Dermis microvascular lymphatic vessel endothelial cell (primary cell): ENCODE measurements at regions not wholly inside any gene's neighbourhood (a gene's known extent, or its start where the extent isn't known, plus 50 kb on each side); places are given as distances from the start of the nearest gene placed in this dataset.

Experiments
- DNase-seq, 2 donors: peaks; one replicate each; pipeline versions ENCODE4 v3.0.0 to v3.0.0-alpha.2; 2010; ENCODE audit warnings: low read depth in 2 of 2

GRCh38 chr12:34394211-34395055 is 372.1 kb downstream of the ALG10 start:
- no peak for DNase-seq

DNA sequence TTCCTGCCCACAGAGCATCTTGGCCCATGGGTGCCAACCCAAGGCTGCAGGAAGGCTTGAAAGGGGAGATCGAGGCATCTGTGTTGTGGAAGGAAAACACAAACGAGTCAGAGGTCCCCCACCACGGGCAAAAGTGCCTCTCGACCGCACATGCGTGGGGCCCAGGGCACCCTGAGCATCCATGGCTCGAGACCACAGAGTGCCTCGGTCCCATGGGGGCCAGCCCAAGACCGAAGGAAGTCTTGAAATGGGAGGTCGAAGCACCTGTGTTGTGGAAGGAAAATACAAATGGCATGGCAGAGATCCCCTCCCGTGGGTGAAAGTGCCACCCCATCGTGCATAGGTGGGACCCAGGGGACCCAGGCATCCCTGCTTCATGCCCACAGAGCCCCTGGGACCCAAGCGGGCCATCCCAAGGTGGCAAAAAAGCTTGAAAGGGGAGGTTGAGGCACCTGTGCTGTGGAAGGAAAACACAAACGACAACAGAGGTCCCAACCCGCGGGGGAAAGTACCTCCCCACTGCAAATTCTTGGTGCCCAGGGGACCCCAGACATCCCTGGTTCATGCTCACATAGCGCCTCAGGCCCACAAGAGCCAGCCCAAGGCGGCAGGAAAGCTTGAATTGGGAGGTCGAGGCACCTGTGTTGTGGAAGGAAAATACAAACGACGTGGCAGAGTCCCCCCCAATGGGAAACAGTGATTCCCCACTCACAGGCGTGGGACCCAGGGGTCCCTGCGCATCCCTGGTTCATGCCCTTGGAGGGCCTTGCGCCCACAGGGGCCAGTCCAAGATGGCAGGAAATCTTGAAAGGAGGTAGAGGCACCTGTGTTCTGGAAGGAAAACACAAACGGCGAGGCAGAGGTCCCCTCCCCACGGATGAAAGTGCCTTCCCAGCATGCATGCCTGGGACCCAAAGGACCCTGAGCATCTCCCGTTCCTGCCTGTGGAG is 373.0 kb downstream of the ALG10 start:
- DNase-seq = no peak

DNA sequence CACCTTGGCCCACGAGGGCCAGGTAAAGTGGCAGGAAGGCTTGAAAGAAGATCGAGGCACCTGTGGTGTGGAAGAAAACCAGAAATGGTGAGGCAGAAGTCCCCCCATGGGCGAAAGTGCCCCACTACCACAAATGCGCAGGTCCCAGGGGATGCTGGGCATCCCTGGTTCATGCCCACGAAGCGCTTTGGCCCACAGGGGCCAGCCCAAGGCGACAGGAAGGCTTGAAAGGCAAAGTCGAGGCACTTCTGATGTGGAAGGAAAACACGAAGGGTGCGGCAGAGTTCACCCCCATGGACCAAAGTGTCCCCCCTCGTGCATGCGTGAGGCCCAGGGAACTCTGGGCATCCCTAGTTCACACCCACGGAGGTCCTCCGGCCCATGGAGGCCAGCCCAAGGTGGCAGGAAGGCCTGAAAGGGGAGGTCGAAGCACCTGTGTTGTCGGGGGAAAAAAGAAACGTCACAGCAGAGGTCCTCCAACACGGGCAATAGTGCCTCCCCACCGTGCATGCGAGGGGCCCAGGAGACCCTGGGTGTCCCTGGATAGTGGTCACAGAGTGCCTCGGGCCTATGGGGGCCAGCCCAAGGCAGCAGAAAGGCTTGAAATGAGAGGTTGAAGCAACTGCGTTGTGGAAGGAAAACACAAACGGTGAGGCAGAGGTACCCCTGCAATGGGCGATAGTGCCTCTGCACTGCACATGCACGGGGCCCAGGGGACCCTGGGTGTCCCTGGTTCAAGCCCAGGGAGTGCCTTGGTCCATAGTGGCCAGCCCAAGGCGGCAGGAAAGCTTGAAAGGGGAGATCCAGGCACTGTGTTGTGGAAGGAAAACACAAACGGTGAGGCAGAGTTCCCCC is 373.9 kb downstream of the ALG10 start:
- DNase-seq = no peak

DNA sequence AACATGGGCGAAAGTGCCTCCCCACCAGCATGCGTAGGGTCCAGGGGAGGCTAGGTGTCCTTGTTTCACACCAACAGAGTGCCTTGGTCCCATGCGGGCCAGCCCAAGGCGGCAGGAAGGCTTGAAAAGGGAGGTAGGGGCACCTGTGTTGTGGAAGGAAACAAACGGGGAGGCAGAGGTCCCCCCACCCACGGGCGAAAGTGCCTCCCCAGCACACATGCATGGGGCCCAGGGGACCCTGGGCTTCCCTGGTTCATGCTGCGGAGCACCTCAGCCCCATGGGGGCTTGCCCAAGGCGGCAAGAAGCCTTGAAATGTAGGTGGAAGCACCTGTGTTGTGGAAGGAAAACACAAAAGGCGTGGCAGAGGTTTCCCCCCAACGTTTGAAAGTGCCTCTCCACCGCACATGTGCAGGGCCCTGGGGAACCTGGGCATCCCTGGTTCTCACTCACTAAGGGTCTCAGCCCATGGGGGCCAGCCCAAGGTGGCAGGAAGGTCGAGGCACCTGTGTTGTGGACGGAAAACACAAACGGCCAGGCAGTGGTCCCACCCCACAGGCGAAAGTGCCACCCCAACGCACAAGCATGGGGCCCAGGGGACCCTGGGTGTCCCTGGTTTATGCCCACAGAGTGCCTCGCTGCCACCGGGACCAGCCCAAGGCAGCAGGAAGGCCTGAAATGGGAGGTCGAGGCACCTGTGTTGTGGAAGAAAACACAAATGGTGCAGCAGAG is 374.7 kb downstream of the ALG10 start:
- DNase-seq = no peak

DNA sequence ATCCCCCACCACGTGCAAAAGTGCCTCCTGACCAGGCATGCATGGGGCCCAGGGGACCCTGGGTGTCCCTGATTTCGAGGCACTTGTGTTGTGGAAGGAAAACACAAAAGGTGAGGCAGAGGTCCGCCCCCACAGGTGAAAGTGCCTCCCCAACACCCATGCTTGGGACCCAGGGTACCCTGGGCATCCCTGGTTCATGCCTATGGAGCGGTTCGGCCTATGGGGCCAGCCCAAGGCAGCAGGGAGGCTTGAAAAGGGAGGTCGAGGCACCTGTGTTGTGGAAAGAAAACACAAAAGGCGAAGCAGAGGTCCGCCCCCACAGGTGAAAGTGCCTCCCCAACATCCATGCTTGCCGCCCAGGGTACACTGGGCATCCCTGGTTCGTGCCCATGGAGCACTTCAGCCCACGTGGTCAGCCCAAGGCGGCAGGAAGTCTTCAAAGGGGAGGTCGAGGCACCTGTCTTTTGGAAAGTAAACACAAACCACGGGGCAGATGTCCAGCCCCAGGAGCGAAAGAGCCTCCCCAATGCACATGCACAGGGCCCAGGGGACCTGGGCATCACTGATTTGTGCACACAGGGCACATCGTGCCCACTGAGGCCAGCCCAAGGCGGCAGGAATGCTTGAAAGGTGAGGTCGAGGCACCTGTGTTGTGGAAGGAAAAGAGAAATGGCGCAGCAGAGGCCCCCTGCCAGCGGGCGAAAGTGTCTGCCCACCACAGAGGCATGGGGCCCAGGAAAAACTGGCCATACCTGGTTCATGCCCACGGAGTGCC is 375.5 kb downstream of the ALG10 start:
- no peak for DNase-seq

DNA sequence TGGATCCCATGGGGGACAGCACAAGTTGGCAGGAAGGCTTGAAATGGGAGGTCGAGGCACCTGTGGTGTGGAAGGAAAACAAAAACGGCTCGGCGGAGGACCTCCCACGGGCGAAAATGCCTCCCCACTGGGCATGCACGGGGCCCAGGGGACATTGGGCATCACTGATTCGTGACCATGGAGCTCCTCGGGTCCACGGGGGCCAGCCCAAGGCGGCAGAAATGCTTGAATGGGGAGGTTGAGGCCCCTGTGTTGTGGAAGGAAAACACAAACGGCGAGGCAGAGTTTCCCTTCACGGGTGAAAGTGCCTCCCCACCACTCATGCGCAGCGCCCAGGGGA is 376.0 kb downstream of the ALG10 start:
- no peak for DNase-seq

GRCh38 chr12:34398706-34399630 is 376.7 kb downstream of the ALG10 start:
- DNase-seq = no peak

DNA sequence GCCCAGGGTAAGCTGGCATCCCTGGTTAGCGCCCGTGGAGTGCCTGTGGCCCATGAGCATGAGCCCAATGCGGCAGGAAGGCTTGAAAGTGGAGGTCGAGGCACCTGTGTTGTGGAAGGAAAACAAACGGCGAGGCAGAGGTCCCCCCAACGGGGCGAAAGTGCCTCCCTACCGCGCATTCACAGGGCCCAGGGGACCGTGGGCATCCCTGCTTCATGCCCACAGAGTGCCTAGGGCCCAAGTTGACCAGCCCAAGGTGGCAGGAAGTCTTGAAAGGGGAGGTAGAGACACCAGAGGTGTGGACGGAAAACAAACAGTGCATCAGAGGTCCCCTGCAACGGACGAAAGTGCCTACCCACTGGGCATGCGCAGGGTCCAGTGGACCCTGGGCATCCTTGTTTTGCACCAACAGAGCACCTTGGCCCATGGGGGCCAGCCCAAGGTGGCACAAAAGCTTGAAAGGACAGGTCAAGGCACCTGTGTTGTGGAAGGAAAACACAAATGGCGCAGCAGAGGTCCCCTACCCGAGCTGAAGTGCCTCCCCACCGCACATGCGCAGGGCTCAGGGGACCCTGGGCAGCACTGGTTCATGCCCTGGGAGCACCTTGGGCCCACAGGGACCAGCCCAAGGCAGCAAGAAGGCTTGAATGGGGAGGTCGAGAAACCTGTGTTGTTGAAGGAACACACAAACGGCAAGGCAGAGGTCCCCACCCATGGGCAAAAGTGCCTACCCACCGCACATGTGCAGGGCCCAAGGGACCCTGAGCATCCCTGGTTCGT is 377.5 kb downstream of the ALG10 start:
- DNase-seq = no peak

DNA sequence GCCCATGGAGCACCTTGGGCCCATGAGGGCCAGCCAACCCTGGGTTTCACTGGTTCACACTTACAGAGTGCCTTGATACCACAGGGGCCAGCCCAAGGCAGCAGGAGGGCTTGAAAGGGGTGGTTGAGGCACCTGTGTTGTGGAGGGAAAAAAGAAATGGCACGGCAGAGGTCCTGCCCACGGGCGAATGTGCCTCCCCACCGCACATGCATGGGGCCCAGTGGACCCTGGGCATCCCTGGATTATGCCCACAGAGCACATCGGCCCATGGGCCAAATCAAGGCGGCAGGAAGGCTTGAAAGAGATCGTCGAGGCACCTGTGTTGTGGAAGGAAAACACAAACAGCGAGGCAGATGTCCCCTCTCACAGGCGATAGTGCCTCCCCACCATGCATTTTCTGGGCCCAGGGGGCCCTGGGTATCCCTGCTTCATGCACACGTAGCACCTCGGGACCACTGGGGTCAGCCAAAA is 378.1 kb downstream of the ALG10 start:
- no peak for DNase-seq

DNA sequence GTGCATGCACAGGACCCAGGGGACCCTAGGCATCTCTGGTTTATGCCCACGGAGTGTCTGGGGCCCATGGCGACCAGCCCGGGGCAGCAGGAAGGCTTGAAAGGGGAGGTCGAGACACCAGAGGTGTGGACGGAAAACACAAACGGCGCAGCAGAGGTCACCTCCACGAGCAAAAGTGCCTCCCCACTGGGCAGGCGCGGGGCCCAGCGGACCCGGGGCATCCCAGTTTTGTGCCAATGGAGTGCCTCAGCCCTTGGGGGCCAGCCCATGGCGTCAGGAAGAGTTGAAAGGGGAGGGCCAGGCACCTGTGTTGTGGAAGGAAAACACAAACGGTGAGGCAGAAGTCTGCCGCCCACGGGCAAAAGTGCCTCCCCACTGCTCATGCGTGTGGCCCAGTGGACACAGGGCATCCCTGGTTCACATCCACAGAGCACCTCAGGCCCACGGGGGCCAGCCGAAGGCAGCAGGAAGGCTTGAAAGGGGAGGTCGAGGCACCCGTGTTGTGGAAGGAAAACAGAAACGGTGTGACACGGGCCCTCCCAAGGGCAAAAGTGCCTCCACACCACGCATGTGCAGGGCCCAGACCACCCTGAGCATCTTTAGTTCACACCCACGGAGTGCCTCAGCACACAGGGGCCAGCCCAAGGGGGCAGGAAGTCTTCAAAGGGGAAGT is 378.8 kb downstream of the ALG10 start:
- DNase-seq = no peak

GRCh38 chr12:34401659-34402227 is 379.4 kb downstream of the ALG10 start:
- DNase-seq = no peak

- DNase-seq = no peak
Observed at GRCh38 chr12:34402228-34402898, 380.1 kb downstream of the ALG10 start.

GRCh38 chr12:34402899-34403705 is 380.8 kb downstream of the ALG10 start:
- no peak for DNase-seq

- DNase-seq = no peak
Observed at GRCh38 chr12:34403706-34404376, 381.5 kb downstream of the ALG10 start.
